C4-2B (cell line): ENCODE measurements at regions not wholly inside any gene's neighbourhood (a gene's known extent, or its start where the extent isn't known, plus 50 kb on each side); places are given as distances from the start of the nearest gene placed in this dataset.

Source experiments
- H3K27ac ChIP-seq: fragments of 450-650 bp; 2 replicates; pipeline ENCODE4 v1.5.1; 2017
- ZFX ChIP-seq: fragments of 450-650 bp; IDR thresholded peaks from 2 replicates; pipeline ENCODE4 v1.6.1; 2017
- TF ChIP-seq, protein P1 (sequence below): fragments of 450-650 bp; conservative IDR thresholded peaks from 2 replicates; pipeline ENCODE4 v1.5.1; 2017; ENCODE audit warnings: mild to moderate bottlenecking

DNA sequence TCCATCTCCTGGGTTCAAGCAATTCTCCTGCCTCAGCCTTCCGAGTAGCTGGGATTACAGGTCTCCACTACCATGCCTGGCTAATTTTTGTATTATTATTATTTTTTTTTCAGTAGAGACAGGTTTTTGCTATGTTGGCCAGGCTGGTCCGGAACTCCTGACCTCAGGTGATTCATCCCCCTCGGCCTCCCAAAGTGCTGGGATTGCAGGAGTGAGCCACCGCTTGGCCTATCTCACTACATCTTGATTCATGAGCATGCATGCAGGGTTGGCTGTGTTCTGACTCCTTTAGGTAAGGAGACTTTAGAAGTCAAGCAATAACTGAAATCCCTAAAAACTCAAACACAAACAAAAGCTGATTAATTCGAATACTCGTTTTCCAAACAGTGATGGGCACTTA lies 80.9 kb downstream of the GJA1 start:
- H3K27ac ChIP-seq = no peak overlapping the region
- no peak for TF ChIP-seq ZFX
- TF ChIP-seq, protein P1, sequence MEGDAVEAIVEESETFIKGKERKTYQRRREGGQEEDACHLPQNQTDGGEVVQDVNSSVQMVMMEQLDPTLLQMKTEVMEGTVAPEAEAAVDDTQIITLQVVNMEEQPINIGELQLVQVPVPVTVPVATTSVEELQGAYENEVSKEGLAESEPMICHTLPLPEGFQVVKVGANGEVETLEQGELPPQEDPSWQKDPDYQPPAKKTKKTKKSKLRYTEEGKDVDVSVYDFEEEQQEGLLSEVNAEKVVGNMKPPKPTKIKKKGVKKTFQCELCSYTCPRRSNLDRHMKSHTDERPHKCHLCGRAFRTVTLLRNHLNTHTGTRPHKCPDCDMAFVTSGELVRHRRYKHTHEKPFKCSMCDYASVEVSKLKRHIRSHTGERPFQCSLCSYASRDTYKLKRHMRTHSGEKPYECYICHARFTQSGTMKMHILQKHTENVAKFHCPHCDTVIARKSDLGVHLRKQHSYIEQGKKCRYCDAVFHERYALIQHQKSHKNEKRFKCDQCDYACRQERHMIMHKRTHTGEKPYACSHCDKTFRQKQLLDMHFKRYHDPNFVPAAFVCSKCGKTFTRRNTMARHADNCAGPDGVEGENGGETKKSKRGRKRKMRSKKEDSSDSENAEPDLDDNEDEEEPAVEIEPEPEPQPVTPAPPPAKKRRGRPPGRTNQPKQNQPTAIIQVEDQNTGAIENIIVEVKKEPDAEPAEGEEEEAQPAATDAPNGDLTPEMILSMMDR = no peak

DNA sequence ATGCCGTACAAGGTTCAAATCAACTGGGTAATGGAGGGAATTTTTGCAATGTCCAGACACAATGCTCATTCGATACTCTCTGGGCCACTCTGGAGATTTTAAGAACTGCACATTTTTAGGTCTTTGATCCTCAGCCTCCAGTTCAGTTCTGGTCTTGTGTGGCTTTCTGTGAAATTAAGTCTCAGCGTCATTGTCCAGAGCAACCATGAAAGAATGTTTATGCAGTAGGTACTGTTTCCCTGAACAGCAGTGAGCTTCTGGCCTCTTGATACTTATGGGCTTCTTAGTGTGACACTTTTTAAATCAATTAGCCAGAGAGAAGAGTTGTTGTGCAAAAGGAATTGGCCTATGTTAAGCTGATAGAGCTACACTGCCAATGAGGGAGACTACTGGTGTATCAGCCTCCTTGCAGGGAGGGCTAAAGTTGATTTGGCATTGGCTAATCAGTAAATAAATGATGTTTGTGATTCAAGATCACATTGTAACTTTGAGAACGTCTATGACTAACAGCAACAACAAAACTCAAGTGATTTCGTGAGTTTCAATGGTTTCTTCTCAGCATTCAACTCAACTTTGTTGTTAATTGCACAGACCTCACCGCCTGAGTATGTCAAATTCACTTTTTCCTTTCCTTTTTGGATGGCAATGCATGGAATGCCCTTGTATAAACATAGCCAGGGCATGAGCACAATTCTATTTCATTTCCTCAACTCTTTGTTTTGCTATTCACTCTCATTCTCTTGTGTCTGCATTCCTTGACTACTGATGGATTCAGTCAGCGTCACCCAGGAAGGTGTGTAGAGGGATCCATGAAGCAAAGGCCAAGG lies 85.1 kb downstream of the GJA1 start:
- no peak overlapping the region for H3K27ac ChIP-seq
- no peak for TF ChIP-seq ZFX
- TF ChIP-seq, protein P1 = no peak

DNA sequence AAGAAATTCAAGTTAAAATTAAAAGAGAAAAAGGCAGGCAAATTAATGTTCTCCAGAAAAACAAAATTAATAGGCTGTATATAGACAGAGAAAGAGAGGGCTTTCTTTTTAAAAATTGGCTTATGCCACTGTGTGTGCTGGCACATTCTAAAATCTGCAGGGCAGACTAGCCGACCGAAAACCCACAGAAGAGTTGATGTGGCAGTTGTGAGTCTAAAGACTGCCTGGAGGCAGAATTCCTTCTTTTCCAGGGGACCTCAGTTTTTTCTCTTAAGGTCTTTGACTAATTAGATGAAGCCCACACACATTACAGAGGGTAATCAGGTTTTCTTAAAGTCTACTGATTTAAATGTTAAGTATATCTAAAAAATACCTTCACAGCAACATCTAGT lies 85.7 kb downstream of the GJA1 start:
- no peak overlapping the region for H3K27ac ChIP-seq
- TF ChIP-seq, protein P1 = no peak
- TF ChIP-seq ZFX = no peak

DNA sequence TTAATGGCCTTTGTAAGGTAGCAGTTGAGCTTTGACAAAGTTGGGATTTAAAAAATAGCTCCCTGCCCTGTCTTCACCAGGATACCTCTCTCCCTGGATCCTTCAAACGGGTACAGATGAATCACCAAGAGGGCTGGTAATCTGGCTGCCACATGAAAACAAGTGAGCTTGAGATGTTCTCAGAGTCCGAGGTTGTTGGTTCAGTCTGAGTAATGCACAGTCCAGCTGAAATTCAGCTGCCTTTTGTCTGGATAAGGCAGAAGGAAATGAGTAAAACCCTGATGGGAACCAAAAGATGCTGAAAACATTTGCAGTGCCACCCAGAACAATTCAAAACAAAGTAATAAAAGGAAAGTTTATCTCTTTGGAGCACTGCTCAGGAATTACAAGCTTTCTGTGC lies 86.8 kb downstream of the GJA1 start:
- no peak overlapping the region for H3K27ac ChIP-seq

DNA sequence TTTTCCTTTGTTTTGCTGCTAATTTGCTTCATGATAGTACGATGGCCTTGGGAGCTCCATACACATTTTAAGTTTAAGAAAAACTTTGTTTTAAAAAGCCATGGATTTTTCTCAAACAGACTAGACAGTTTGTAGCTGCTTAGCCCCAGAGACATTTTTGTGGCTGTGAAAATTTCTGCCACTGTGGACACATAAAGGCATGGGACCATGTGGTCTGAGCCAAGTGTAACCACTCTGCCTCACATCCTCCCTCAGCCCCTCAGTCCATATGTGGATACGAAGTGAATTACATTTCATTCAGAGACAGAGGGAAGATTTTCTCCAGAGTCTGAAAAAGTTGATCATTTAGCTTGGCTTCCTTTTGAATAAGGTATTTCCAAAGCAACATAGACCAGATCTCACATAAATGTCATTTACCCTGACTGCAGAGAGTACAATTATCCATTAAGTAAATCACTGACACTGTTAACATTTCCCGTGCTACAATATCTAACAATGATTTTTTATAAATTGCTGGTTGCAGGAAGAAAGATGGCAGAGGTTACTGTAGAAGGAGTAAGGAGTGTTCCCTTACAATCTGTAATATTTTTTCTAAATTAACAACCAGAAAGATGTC lies 87.4 kb downstream of the GJA1 start:
- TF ChIP-seq ZFX = no peak
- TF ChIP-seq, protein P1 = no peak
- no peak overlapping the region for H3K27ac ChIP-seq

More for the DNA sequence above, 86.8 kb downstream of the GJA1 start:
- TF ChIP-seq ZFX = no peak
- TF ChIP-seq, protein P1 = no peak

- H3K27ac ChIP-seq = no peak overlapping the region
- TF ChIP-seq, protein P1 = no peak
- no peak for TF ChIP-seq ZFX
Observed at GRCh38 chr6:121523628-121524027, 88.2 kb downstream of the GJA1 start.

DNA sequence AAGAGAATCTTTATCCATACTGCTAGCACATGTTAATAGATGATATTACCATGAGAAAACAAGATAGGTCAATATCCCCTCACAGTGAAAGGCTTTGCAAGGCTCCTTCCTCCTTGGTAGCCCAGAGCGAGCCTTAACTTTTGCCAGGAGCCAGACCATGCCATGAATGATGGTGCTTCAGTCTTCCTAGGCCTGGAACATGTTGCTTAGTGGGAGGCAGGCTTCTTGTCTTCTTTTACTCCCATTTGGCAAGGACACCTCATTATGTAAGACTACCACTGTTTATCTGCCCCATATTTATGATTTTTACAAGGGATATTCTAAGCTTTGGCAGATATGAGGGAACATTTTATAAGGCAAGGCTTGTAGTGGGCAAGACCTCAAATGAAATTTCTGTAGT lies 90.8 kb downstream of the GJA1 start:
- TF ChIP-seq, protein P1 = no peak
- TF ChIP-seq ZFX = no peak
- H3K27ac ChIP-seq = no peak overlapping the region
